ENCODE measurements at regions not wholly inside any gene's neighbourhood (a gene's known extent, or its start where the extent isn't known, plus 50 kb on each side); places are given as distances from the start of the nearest gene placed in this dataset.

DNA sequence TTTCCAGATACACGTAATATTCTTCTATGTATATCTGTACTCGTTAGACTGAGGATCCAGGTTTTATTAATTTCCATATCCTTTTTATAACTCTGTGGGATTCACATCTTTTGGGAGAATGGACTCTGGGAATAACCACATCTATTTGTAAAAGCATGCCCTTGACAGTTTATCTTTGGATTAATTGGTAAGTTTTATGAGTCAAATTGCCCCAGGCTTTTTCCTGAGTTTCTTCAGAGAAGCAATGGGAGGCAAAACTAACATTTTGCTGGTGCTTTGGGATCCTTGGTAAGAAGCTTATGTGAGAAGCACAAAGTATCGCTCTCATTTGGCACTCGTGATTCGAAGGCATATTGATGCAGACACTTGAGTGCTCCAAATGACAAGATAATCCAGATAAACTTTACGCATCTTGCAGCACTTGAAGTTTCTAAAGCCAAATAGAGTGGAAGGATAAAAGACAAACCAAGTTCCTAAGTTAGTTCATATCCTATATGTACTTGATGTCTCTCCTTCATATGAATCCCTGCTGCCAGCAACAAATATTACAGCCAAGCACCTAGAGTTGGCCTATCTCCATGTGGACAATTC is 324.7 kb downstream of the TLE4 start:
- DNase-seq = no peak

DNA sequence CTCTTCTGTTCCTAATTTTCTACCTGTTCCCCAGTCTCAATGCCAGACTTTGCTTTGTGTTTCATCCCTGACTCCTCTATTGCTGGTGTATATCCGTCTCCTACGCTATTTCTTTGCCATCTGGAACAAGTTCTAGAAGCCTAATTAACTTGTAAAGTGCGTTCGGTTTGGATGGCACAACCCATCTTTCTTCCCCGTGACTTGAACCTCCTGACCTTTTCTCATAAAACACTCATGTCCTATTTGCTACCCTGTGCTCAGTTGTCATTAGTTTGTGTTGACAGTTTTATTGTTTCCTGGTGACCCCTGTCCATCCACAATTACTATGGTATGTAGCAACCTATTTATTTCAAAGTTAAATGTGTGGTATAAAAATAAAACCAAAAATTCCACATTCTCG is 323.5 kb downstream of the TLE4 start:
- DNase-seq = no peak

DNA sequence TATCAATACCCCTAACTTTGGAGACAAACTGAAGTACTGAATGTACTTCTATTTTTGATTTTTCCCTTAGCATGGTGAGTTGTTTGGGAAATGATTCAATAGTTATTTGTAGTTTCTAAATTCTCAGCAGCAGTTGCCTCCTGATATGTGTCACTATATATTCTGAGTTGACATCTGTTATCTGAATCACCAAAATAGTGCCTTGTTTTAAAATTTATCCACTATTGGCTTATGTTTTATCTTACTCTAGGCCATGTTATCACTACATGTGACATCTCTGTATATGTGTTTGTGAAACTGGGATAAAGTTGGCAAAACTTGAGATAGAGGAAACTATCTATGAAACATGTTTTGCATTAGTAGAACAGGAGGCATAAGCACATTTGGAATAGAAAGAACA is 317.6 kb downstream of the TLE4 start:
- DNase-seq = no peak

DNA sequence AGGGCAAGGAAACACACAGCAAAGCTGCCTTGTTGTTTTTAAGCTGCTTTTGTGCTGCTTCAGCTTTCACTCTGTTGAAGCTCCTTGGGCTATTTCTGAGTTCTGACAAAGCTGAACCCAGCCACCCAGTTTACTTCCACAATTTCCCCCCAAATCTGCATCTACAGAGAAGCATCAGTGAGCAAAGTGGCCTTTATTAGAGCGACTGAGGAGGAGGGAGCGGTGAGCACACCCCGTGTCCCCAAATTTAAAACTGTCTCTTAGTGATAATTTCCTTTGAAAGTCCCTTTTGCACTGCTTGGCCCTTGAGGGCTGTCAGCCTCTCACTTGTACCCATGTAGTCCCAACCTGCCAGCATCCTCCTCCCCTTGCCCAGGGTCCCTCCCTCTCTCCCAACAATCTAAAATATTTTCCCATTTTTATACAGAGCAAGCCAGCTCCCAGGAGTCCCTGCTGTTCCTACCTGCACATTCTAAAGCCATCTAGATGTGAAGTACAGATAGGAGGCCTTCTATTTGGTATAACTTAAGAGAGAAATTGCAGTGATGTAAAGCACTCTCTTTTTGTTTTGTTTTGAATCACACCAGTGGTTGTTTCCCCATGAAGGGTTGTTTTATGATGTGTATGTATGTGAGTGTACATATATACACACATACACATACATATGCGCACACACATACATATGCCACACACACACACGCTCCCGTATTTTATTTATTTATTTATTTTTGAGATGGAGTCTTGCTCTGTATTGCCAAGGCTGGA is 313.5 kb downstream of the TLE4 start:
- no peak for DNase-seq

DNA sequence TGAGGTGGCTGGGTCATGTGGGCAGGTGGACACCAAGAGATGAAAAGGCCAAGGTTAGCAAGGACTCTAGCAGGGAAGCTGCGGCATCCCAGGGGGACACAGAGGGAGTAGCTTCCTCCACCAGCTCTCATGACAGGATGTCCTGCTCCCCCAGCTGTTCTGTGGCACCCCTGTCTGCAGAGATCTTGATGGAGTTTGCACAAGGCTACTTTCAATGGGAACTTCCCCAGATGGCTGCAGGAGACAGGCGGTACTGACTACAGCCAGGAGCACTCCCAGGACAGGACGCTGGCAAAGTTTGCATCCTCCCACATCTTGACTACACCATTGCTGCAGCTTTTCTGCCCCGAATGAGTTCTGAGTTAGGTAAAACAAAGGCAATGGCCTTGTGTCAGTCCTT is 312.8 kb downstream of the TLE4 start:
- no peak for DNase-seq

DNA sequence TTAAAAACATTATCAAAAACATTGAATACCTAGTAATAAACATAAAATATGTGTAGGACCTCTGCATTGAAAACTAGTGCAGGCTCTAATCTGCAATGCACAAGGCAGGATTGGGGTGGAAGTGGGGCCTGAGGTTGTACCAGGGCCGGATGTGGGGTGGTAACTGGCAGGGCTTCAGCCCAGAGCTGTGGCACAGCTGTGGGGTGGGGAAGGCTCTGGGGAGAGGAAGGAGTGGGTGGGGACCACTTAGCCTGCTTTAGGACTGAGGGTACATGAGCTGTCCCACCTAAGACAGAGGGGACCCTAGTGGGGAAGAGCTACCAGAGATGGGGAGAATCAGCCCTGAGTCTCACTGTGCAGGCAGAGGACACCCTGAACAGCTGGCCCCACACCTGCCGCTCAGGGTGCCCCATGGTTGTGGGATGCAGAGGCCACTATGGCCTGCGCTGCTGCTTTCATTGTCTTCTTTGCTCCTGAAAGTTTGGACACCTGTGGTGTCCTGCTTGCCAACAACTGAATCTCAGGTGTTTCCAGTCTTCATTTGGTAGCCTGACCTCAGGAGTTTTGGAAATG is 311.4 kb downstream of the TLE4 start:
- peak; percentile 37 for DNase-seq

DNA sequence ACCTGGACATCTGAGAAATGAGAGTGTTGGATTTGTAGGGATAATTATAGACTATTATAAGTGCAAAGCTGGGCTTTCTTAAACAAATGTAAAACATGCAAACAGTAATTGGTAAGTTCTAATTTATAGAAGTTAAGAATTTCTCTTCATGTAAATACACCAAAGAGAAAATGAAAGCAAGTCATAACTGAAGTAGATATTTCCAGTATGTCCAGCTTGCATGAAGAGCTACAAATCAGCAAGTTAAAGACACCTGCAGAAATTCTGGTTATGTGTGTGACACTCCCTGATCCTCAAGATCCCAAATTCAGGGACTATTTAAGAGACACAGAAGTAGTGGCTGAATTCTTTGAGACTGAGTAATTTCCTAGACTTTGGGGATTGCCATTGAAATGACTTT is 308.9 kb downstream of the TLE4 start:
- DNase-seq = no peak

DNA sequence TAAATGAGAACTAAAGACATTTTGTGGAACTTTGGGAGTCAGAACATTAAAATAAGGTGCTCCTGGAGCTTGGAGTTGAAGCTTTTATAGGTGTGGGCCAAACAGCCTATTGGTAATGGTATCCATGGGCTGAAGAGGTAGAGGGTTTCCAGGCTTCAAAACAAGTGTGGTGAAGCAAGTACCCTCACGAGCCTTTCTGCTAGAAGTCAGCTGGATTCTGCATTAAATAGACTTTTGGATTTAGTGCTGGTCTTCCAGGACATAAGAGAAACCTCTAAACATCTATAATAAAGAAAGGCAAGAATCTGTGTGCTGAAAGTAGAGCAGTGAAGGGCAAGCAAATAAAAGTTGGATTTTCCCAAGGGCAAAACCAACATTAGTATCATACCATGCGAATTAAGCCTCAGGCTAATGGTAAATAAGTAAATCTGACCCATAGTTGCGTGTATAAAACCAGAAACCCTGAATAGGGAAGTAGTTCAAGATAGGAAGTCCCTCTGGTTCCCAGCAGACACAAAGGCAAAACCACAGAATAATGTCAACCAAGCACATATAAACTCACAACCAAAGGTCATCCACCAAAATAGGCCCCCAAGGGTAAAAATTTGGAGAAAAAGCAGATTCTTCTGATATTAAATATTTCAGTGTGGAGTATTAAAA is 306.3 kb downstream of the TLE4 start:
- no peak for DNase-seq

DNA sequence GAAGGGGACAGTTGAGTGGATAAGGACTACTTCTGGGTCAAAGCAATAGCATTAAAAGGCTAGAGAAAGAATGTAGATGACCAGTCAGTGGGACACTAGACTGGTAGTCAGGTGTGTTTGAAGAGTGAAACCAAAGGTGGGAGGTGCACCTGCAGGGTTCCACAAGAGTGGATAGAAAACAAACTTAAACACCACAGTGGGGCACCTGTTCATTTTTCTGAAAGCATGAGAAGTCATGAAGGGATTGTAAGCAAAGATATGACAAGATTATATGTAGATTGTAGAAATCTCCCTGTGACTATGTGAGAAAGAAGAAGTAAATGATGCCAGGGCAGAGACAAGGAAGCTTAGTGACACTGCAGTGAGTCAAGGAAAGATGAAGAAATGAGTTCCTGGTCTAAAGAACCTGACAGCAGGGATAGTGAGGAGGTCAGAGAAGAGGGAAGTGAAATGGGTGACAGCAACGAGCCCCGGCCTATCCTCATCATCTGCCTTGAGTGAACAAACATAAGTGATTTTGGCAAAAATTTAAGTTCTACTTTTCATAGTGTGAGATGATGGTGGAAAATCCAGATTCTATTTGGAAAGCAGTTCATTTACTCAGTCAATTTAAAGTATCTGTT is 296.9 kb downstream of the TLE4 start:
- no peak for DNase-seq

DNA sequence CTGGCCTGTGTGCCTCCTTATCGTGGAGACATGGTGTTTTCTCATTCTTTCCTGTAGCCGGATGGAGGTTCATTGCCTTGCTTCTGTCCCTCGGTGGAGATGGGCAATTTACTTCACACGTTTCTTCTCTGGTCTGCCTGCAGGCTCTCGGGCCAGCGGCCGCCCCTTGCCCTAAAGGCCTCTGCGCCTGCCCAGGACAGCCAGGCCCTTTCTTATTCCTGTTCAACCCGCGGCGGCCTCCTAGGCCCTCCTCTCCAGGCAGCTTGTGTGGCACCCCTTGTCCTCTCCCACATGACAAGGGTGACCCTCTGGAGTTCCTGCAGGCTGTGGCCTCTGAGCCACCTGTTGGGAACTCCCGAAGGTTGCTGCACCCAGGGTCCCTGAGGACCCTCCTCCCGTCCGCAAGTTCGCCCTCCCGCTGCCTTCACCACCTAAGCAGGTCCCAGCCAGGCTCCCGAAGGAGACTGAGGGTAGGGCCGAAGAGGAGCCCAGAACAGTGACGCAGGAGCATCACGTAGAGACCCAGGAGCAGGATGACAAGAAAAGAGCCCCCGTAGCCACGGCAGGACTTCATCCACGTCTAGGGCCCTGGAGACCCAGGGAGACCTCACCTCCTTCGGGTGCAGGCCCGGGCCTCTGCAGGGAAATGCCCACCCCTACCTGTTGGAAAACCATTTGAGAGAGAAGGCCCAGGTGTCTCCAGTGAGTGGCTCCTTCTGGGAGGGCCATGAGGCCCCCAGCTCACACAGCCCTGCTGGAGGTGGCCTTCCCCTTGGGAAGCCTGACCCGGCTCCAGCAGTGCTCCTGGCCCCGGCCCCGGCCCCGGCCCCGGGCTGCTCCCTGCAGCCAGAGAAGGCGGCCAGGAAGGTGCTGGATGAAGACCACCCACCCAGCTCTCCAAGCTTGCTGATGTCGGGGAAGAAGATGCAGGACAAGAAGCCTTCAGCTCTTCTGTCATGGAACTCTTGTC is 291.4 kb downstream of the TLE4 start:
- no peak for DNase-seq

DNA sequence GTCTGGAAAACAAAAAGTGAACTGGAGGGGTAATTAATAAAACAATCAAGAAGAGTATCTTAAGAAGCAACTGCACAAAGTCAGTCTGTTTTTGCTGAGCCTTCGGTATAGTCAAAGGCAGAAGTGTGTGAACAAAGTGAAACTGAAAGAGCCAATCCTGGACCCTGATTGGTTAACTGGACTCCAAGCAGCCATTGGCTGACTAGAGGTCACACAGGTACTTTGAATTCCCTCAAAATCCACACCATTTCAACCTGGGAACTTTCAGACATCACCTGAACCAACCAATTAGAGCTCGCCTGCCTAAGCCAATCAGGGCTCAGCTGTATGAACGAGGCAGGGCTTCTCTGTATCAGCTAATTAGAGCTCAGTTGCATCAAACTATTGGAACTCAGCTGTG is 286.7 kb downstream of the TLE4 start:
- no peak for DNase-seq

DNA sequence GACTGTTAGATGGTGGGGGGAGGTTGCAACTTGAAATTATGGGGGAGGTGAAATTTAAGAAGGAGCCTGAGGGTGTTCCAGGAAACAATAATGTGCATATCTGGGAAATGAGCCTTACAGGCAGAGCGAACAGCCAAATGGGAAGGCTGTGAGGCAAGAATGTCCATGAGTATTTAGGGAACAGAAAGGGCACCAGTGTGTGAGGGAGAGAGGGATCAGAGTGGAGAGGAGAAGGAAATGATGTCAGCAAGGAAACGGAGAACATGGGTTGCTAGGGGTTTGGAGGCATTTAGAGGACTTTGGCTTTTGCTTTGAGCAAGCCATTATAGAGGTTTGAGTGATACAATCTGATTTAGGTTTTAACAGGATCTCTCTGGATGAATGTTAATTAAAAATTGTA is 285.4 kb downstream of the TLE4 start:
- DNase-seq = no peak

DNA sequence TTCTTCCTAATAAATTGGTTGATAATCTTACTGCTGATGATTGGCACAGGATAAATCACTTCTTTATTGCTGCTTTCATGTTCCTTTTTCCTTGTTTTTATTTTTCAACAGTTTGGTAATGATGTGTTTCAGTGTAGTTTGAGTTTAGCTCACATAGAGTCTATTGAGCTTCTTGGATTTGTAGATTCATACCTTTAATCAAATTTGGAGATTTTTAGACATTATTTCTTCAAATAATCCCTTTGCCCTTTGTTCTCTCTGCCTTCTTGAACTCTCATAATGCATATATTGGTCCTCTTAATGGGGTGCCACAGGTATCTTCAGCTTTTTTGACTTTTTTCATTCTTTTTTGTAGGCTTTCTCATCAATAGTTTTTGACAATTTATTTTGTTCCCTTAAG is 275.3 kb downstream of the TLE4 start:
- no peak for DNase-seq

DNA sequence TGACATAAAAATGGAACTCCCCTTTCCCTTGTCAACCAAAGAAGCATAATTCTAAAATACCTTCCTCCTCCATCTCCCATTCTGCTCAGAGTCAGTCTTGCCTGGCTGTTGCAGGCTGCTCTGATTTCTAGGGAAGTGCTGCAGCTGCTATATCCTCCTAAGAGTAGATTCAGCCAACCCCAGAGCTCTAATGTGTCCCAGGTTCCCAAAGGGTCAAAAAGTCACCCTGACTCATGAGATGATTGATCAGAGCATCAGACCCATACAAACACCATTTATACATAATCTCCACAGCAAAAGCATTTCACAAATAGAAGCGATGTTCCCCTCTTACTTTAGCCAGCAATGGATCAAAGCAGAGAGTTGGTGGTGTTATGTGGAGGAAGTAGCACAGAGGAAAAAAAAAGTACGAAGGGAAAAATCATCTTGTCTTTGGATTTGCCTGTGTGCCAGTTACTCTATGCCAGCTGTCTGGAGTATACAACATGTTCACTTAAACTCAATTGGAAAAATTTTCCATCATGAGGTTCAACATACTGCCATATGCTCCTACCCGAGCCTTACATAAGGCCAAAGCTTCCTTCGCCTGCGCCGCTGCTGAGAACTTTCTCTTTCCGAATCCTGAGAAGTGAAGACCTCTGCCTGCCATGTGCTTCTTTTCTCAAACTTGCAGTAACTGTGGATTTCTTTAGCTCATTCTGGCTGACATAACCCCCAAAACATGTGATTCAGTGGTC is 258.0 kb downstream of the TLE4 start:
- no peak for DNase-seq

DNA sequence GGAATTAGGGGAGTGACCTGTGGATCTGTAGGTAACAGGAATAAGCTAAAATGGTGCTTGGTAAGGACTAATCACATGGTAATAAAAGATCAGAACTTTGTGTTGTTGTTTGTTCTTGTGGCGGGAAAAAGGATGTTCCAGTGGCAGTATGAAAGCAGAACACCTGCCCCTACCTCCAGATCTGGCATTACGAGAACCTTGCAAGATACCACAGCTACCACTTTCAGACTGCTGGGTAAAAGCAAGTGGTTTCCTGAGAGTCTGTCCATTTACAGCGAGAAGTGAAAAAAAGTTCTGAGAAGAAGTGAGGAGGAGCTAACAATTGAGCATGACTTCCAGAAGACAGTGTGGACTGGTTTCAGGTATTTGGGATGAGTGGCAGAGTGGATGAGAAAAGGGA is 252.5 kb downstream of the TLE4 start:
- DNase-seq = no peak

DNA sequence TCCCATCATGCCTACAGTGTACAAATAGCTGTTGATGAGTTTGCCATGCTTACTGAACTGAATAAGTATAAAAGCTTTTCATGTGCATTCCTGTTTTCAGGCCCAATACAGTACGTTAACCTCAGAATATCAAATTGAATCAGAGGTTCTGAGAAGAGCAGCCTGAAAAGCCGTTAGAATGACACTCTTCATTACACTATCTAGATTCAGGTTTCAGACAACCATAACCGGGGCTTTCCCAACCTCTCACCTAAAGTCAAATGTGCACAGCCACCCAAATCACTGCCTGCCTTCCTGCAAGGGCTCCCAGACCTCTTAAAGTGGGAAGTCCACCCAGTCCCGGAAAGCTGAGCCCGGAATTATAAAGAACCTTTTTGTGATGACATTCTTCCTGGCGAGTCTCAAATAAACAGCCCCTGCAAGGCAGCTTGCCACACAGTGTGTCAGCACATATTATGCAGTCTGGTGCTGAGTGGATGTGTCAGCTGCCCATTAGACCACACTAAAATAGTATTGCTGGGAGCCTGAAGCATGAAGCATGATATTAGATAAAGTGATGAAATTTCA is 245.8 kb downstream of the TLE4 start:
- DNase-seq = no peak

DNA sequence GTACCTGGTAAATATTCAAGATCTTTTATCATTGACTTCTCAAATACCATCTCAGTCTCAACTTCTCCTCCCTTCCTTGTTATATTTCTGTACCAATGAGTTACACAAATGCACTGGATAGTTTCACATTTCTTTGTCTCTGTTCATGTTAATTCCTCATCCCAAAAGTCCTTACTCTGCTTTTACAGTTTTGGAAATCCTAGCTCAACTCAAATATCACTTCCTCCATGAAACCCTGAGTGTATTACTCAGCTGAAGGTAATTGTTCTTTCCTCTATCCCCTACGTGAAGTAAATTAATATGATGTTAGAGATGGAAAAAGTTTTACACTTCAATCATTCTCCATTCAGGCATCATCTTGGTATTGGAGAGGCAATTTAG is 241.5 kb downstream of the TLE4 start:
- no peak for DNase-seq

DNA sequence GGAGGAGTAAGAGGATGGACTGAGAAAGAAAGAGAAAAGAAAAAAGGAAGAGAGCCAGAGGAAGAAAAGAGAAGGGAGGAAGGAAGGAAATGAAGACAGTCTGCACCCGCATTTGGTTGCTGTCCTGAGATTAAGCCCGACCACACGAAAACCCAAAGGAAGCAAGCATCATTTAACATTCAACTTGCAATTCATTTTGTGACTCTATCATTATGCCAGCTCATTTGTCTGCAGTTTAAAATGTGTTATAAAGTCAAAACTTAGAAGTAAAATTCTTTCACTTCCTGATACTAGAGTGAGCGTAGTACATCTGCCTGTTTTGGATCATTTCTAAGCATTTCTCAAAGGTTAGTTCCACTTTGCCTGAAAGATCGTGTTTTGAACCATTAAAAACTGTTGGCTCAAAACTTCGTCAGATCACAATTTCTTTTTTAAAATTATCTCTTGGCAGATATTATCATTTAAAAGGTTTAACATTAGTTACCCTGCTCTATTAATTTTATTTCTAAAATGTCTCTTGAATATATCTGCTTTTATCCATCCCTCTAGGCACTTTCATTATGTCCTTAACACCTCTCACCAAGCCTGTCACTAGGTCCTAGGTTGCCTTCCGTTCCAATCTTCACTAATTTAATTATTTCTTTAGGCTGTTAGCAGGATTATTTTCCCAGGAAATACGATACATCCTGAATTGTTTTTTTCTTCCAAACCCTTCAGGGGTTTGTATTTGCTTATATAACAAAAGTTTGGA is 240.9 kb downstream of the TLE4 start:
- no peak for DNase-seq

DNA sequence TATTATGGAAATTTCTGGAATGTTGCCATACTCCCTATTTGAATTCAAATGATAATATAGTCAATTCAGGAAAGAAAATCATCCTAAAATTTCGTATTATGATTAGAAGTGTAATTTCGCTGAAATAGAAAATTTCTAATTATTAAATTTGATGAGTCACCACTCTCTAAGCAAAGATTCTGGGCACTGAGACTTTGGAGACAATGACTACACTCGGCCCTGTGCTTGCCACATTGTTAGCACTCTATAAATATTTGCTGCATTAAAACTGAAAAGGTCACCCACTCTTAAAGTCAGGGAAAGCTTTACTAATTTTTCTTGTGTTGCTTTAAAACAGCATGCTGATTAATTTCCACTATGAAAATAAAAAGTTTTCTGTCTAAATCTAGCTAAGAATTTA is 240.3 kb downstream of the TLE4 start:
- no peak for DNase-seq

DNA sequence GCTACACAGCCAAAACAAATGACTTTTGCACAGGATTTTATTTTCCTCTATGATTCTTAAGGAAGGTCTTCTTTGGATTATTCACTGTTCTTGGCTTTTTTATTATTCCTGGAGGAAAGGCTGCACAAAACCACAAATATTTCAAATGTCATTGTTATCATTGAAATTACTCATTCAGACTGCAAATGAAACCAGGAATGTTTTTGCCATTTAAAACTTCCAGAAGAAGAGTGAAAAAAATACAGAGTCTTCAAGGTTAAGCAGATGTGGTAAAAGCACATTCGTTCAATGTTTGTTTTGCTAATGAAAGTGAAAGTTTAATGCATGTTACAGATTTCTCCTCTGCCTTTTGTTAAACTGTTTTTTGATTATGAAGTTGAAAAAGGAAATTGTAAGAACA is 238.2 kb downstream of the TLE4 start:
- DNase-seq = no peak

Data from activated effector memory CD4-positive, alpha-beta T cell treated with Interleukin-2 at 50 U/mL for 16 hours (primary cell).